ENCODE measurements at regions not wholly inside any gene's neighbourhood (a gene's known extent, or its start where the extent isn't known, plus 50 kb on each side); places are given as distances from the start of the nearest gene placed in this dataset.

DNA sequence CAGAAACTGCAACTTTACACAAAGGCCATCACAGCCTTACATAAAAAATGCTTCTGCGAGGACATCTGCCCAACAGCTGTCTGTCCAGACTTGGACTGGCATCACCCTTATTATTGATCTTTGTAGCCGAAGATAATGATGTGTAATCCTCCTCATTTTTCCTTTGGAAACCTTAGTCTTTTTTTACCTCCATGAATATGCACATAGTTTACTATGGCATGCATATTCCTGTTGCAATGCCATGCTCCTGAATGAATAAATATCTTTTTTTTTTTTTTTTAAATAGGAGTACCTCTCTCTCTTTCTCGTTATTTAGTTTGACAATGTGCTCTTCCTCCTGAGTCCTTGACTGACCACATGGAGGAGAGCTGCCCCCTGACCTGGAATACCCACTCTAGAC lies 409.6 kb upstream of the USP24 start:
- Histone ChIP-seq H3K4me3 (ENCODE audit: severe bottlenecking) (no peak overlapping the region), H3K36me3 (ENCODE audit: low read depth) (no peaks in the 10 kb centered on the region), H3K27me3 (ENCODE audit: insufficient read depth, poor library complexity, severe bottlenecking) (no peaks in the 10 kb centered on the region), H3K4me1 (ENCODE audit: insufficient read depth, poor library complexity, severe bottlenecking) (no peaks in the 10 kb centered on the region), H3K9me3 (ENCODE audit: severe bottlenecking) (no peaks in the 10 kb centered on the region), H3K27ac (ENCODE audit: poor library complexity, severe bottlenecking) (no peak overlapping the region)
- DNase-seq (ENCODE audit: low spot score) (no peak), ATAC-seq (ENCODE audit: low read depth) (no peak)
- TF ChIP-seq, protein P1, sequence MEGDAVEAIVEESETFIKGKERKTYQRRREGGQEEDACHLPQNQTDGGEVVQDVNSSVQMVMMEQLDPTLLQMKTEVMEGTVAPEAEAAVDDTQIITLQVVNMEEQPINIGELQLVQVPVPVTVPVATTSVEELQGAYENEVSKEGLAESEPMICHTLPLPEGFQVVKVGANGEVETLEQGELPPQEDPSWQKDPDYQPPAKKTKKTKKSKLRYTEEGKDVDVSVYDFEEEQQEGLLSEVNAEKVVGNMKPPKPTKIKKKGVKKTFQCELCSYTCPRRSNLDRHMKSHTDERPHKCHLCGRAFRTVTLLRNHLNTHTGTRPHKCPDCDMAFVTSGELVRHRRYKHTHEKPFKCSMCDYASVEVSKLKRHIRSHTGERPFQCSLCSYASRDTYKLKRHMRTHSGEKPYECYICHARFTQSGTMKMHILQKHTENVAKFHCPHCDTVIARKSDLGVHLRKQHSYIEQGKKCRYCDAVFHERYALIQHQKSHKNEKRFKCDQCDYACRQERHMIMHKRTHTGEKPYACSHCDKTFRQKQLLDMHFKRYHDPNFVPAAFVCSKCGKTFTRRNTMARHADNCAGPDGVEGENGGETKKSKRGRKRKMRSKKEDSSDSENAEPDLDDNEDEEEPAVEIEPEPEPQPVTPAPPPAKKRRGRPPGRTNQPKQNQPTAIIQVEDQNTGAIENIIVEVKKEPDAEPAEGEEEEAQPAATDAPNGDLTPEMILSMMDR (IDR thresholded peaks at IDR 0.05; ENCODE audit: poor library complexity, severe bottlenecking): no peak

DNA sequence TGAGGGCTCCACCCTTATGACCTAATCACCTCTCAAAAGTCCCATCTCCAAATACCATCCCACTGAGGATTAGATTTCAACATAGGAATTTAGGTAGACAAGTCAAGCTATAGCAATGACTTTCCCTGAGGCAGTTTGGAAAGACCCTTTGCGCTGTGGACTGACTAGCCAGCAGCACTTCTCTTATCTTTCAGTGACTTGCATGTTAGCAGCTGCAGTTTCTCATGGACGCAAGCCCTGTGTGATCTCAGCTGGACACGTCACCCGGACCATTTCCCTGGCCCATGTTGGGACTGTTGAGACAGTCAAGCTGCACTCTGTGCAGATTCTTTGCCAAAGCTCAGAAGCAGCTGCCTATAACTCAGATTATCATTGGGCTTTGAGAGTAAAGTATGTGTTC lies 408.1 kb upstream of the USP24 start:
- Histone ChIP-seq H3K36me3 (ENCODE audit: low read depth) (no peaks in the 10 kb centered on the region), H3K27me3 (ENCODE audit: insufficient read depth, poor library complexity, severe bottlenecking) (no peaks in the 10 kb centered on the region), H3K4me1 (ENCODE audit: insufficient read depth, poor library complexity, severe bottlenecking) (no peaks in the 10 kb centered on the region), H3K9me3 (ENCODE audit: severe bottlenecking) (no peaks in the 10 kb centered on the region), H3K4me3 (ENCODE audit: severe bottlenecking) (no peak overlapping the region), H3K27ac (ENCODE audit: poor library complexity, severe bottlenecking) (no peak overlapping the region)
- DNase-seq (ENCODE audit: low spot score): no peak
- ATAC-seq (ENCODE audit: low read depth): no peak
- TF ChIP-seq, protein P1 (IDR thresholded peaks at IDR 0.05; ENCODE audit: poor library complexity, severe bottlenecking): no peak

DNA sequence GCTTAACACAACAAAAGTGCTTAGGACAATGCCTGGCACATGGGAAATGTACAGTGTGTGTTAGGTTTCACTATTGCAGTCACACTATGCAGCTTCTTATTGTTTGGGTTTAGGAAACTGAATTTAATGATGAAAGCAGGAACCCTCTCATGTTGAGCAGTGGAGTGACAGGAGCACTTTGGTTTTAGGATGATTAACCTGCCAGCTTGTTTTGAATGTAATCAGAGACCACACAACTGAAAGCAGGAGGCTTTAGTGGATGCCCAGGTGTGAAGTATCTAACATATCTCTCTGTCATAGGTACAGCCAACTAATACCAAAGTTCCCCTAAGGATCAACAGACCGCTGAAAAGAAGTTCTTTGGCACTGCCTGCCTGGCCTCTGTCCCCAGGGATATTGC lies 406.9 kb upstream of the USP24 start:
- ATAC-seq (ENCODE audit: low read depth) (no peak), DNase-seq (ENCODE audit: low spot score) (no peak)

DNA sequence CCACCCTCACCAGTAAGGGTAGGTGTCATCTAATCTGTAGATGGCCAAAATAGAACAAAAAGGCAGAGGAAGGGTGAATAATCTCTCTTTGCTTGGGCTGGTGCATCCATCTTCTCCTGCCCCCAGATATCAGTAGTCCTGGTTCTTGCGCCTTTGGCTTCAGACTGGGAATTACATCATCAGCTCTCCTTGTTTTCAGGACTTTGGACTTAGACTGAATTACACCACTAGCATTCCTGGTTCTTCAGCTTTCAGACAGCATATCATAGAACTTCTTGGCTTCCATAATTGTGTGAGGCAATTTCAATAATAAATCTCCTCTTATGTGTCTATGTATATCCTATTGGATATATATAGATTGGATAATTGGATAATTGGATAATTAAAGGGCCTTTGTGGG lies 403.0 kb upstream of the USP24 start:
- TF ChIP-seq, protein P1 (IDR thresholded peaks at IDR 0.05; ENCODE audit: poor library complexity, severe bottlenecking): no peak
- Histone ChIP-seq H3K27ac (ENCODE audit: poor library complexity, severe bottlenecking) (no peak overlapping the region), H3K4me3 (ENCODE audit: severe bottlenecking) (no peak overlapping the region), H3K9me3 (ENCODE audit: severe bottlenecking) (peaks cover 2% of the 10 kb centered on the region), H3K4me1 (ENCODE audit: insufficient read depth, poor library complexity, severe bottlenecking) (no peaks in the 10 kb centered on the region), H3K36me3 (ENCODE audit: low read depth) (no peaks in the 10 kb centered on the region), H3K27me3 (ENCODE audit: insufficient read depth, poor library complexity, severe bottlenecking) (no peaks in the 10 kb centered on the region)
- no peak for ATAC-seq (ENCODE audit: low read depth)
- DNase-seq (ENCODE audit: low spot score): no peak

More for the DNA sequence above, 406.9 kb upstream of the USP24 start:
- H3K9me3 ChIP-seq (ENCODE audit: severe bottlenecking): peaks cover 2% of the 10 kb centered on the region
- H3K27ac ChIP-seq (ENCODE audit: poor library complexity, severe bottlenecking): no peak overlapping the region
- H3K27me3 ChIP-seq (ENCODE audit: insufficient read depth, poor library complexity, severe bottlenecking): no peaks in the 10 kb centered on the region
- no peak overlapping the region for H3K4me3 ChIP-seq (ENCODE audit: severe bottlenecking)
- no peaks in the 10 kb centered on the region for H3K36me3 ChIP-seq (ENCODE audit: low read depth)
- no peaks in the 10 kb centered on the region for H3K4me1 ChIP-seq (ENCODE audit: insufficient read depth, poor library complexity, severe bottlenecking)
- TF ChIP-seq, protein P1 (IDR thresholded peaks at IDR 0.05; ENCODE audit: poor library complexity, severe bottlenecking): no peak

DNA sequence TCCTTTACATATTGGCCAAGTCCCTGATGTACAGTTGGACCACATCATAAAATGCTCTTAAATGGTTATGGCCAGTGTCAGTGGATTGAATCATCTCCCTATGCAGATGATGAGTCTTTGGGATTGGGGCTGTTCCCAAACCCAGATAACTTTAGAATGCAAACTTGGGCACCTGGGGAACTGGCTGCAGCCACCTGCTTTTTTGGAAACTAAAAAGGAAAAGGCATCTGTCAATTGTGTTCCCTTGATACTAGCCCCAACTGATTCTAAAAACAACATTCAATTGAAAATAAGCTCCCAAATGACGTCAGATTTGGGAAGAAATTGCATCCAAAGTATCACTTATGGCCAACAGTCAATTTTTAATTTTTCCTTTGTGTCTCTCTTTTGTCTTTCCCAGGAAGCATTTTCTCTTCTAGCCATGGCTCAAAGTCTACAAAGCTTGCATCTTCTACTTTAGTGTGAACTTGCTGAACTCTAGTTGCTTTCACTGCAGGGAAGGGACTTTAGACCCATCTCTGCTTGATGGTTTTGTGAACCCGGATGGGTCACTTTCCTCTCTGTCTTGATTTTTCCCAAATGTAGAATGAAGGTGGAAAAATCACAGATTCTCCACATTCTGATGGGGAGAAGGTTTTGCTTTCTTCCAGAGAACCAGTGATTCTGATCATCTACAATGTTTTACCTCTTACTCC lies 402.3 kb upstream of the USP24 start:
- DNase-seq (ENCODE audit: low spot score): no peak
- Histone ChIP-seq H3K27me3 (ENCODE audit: insufficient read depth, poor library complexity, severe bottlenecking) (no peaks in the 10 kb centered on the region), H3K9me3 (ENCODE audit: severe bottlenecking) (peaks cover 2% of the 10 kb centered on the region), H3K27ac (ENCODE audit: poor library complexity, severe bottlenecking) (no peak overlapping the region), H3K4me1 (ENCODE audit: insufficient read depth, poor library complexity, severe bottlenecking) (no peaks in the 10 kb centered on the region), H3K4me3 (ENCODE audit: severe bottlenecking) (no peak overlapping the region), H3K36me3 (ENCODE audit: low read depth) (no peaks in the 10 kb centered on the region)
- TF ChIP-seq, protein P1 (IDR thresholded peaks at IDR 0.05; ENCODE audit: poor library complexity, severe bottlenecking): no peak
- no peak for ATAC-seq (ENCODE audit: low read depth)

All from RWPE2 (cell line).